COLO668 (cell line): ENCODE measurements at regions not wholly inside any gene's neighbourhood (a gene's known extent, or its start where the extent isn't known, plus 50 kb on each side); places are given as distances from the start of the nearest gene placed in this dataset.
"Not testable (repeated sequence)": the region's sequence is repeated elsewhere in the genome, so short reads cannot be mapped to it uniquely, and the experiment has no call there.

Experiments used
- DNase-seq: peaks from one replicate; lab custom pipeline; 2025; ENCODE audit not compliant: unreplicated experiment; lab: John Stamatoyannopoulos, UW

DNA sequence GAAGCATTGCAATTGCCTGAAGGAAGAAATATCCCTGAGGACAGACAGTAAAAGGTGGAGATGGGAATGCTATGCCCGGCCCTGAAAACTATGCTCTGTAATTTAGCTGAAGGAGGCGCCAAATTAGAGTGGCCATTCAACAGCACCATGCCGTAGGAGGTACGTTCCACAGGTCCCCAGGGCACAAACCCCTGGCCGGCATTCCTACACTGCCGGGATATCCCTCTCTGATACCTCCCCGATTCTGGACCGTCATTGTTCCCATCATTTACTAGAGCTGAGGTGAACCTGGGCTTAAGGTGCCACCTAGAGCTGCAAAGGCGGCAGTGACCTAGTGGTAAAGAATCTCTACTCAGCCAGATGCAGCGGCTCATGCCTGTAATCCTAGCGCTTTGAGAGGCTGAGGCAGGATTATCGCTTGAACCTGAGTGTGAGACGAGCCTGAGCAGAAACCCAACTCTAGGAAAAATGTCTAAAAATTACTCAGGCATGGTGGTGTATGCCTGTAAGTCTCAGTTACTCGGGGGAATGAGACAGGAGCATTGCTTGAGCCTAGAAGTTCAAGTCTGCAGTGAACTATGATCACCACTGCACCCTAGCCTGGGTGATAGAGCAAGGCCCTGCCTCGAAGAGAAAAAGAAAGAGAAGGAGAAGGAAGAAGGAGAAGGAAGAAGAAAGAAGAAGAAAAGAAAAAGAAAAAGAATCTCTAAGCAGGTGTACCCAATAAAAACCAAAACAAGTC lies 53.0 kb upstream of the TNKS2 start:
- DNase-seq = peak; percentile 10

DNA sequence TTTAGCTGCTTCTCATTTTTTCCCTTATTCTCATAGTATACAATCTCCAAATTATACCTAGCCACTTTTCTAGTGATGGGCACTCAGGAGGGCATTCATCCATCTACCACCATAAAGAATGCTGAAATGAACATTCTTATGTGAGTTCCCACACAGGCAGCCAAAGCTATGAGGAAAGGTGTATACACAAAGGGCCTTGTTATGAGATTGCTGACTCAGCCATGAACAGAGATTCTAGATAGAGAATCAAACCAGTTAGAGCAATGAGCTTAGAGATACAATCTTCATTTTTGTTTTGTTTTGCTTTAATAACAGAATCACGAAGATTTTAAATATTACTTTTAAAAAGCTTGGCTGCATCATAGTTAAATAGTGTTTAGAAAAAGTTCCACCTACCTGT lies 54.8 kb upstream of the TNKS2 start:
- no peak for DNase-seq

DNA sequence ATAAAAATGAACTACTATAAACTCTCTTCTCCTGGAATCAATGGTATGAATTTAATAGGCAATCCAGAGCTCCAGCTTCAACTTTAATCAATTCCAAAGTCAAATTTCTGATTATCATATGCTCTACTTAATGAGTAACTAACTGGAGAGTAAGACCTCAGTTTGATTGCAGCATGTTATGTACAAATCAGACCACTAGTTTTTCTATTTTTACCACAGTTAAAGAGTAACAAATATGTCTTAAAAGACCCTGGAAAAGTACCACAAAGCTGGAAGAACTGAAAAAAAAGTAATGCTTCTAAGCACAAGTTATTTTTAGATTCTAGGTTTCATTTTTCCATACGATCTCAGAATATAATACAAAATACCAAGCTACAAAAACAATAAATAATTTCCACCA lies 56.0 kb upstream of the TNKS2 start:
- no peak for DNase-seq

DNA sequence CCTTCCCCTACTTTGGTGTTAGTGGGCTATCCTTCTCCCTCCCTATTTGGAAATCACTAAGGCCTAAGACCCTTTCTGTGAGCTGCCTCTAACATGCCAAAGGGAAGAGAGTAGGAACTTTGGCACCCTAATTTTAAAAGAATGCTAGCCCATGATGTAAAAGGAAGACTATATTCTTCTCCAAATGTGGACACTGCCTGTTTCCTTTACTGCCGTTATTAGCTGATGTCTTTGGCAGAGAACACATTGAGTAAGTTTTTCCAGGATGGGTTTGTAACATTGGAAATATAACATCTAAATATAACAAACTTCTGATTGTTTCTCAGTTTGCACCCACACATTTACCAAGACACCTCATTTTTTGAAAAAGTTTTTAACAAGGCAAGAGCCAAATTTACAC lies 56.9 kb upstream of the TNKS2 start:
- no peak for DNase-seq

DNA sequence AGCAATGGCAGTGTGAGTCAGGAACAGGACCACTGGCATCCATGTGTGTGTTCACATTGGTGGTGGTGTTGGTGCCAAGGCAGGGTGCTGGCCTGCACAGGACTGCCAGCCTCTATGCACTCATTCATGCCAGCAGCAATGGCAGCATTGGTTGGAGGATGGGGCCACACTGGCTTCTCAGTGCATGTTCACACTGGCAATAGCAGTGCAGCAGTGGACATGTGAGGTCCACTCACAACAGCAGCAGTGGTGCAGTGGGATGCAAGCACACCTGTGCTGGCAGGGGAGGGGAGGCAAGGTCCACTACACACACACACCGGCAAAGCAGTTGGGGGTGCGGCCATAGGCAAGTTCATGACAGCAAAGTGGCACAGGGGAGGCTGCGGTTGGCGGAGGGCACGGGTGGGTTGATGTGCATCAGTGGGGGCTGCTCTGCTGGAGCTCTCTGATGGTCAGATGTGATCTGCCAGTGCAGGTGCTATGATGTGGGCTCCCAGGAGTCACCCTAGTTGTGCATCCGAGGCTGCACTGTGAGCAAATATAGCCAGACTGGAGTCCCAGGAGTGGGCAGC lies 57.8 kb upstream of the TNKS2 start:
- DNase-seq = no peak

DNA sequence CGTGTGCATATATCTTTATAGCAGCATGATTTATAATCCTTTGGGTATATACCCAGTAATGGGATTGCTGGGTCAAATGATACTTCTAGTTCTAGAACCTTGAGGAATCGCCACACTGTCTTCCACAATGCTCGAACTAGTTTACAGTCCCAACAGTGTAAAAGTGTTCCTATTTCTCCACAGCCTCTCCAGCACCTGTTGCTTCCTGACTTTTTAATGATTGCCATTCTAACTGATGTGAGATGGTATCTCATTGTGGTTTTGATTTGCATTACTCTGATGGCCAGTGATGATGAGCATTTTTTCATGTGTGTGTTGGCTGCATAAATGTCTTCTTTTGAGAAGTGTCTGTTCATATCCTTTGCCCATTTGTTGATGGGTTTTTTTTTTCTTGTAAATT lies 66.0 kb upstream of the TNKS2 start:
- DNase-seq = not testable (repeated sequence)

DNA sequence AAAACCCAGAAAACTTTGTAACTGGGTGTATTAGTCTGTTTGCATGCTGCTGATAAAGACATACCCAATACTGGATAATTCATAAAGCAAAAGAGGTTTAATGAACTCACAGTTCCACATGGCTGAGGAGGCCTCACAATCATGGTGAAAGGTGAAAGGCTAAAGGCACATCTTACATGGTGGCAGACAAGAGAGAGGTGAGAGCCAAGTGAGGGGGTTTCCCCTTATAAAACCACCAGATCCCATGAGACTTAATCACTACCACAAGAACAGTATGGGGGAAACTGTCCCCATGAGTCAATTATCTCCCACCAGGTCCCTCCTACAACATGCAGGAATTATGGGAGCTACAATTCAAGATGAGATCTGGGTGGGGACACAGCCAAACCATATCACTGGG lies 68.9 kb upstream of the TNKS2 start:
- DNase-seq = not testable (repeated sequence)

DNA sequence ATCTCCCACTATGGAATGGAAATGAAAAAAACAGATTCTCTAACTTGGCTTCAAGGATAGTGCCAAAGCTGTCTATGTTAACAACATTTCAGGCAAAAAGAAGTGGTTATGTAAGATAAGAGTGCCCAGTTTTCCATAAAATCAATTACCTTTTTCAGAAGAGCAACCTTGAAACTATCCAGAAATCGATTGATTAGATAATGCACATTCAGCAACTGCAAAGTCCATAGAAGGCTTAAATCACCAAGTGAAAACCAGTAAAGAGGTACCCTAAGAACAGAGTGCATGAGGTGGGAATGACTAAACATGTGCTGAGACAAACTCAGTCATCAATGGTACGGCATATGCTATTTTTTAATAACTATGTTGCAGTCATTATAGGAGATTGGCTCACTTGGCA lies 71.9 kb upstream of the TNKS2 start:
- no peak for DNase-seq

DNA sequence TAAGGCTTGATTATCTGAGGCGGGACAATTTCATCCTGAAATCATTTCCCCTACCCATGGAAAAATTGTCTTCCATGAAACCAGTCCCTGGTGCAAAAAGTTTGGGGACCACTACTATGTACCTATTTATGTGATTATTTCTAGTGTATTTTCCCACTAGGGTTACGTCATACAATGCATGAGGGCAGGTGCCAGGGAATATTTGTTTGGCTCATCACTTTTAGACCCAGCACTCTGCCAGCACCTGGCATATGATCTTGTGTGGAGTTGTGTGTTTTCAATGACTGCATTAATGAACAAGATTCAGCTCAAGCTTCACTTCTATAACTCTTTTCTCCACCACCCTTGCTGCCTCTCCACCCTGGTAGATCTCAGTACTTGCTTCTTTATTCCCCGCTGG lies 73.3 kb upstream of the TNKS2 start:
- no peak for DNase-seq

DNA sequence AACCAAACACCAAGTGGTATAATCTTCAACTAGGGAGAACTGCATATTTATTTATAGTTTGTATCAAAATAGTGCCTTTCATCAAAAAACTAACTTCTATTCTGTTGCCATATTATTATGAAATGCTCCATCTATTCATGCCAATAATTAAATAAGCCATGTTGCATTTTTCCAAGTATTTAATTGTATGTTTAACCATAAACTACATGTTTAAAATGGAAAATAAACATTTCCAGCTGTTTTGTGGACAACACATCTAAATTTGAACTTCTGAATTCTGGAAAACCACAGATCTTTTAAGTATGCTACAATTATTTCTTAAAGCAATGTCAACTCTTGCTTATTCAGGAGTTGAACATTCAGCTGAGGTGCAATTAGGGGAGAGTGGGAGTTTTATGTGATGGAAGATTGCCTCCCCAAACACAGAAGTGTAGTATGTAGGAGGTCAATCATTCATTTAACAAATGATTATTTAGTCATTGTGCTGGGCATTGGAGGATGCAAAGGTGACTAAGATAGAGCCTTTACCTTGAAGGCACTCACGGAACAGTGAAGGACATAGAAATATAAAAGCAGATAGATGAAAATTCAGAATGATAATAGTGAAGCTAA lies 80.7 kb upstream of the PPP1R3C start:
- DNase-seq = no peak

DNA sequence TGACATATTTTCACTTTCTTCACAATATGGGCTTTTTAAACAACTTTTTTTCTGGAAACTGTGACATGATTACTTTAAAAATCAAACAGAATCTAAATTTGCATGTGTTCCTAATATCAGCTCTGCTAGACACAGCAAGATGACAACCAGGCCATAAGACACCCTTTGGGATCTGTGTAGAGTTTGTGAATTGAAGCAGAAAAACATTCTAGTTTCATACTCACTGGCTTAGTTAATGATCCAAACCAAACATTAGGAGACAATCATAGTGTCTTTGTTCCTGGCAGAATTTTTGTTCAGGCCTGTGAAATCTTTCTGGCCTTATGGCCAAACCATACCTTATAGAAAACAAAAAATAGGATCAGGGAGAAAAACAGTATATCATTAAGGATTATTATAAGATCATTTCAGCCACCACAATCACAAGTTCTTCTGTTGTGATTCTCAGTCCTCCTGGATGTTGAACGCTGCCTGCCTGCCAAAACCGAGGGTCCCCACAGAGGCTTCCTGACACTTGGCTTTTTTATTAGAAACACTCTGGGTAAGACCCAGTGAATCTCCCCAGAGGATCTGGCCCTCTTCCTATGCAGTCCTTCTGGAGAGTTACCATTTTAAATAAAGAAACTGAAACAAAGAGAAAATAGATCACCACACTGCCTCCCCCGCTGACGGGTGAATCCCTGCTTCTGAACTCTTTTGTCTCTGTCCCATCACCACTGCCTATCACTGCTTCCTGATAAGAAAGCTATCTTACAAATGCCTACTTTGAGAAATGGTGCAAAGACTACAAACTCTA lies 79.2 kb upstream of the PPP1R3C start:
- no peak for DNase-seq

DNA sequence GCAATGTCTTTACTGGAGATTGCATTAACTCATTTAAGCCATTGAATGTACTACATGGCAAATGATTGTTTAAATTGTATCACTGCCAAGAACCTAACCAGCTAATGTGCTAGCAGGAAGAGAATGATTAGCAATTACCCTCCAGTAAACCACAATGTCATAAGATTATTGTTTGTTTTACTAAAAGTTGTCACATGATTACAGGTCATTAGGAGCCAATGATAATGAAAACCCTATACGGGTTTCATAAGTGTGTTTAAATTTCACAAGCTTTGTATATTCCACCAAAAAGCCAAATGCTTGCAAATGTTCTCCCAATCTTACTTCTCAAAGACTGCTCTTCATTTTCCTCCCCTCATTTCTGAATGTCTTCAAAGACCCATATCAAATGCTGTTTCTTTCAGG lies 76.5 kb upstream of the PPP1R3C start:
- DNase-seq = no peak

DNA sequence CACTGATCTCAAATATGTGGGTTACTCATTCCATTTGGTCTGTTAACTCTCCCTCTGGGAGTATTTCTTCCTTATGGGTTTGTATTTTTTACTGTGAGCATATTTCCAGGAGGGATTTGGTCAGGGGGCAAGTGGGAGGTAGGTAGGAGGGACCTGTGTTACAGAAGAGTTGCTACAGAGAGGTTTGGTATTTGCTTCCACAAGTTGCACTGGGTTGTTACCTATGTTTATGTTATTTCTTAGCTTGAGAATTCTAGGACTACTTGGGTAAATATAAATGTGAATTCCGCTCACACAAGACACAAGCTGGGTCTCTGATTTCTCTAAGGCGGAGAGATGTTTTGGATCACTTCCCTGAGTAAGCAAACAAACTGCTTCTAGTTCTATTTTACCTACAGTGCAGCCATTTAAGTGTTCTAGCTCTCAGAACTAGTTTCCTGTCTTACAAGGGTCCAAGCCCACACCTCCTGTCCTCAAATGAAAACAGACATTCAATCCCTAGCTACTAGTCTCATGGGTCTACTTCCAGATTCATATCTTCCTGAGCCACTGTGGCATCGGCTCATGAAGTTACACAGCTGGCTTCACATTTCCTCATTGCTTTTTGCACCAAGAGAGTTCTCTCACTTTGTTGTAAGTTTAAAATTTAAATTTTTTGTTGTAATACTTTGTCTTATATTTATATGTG lies 75.4 kb upstream of the PPP1R3C start:
- no peak for DNase-seq

DNA sequence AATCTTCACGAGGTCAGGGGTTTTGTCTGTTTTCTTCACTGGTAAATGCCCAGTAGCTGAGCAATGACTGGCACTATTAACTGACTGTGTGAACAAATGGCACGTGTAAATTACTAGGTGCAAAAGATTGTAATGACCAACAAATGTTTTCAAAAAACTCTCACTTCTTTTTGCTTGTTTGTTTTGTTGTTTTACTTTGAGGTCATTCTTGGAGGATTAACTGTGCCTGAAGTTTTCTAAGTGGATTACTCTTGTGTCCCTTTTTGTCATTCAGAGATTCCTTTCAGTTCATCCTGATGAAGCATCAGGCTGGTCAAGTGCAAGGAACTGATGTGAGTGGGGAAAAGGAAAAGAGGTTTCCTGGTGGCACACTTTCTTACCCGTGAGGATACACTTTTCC lies 74.4 kb upstream of the PPP1R3C start:
- DNase-seq = no peak

DNA sequence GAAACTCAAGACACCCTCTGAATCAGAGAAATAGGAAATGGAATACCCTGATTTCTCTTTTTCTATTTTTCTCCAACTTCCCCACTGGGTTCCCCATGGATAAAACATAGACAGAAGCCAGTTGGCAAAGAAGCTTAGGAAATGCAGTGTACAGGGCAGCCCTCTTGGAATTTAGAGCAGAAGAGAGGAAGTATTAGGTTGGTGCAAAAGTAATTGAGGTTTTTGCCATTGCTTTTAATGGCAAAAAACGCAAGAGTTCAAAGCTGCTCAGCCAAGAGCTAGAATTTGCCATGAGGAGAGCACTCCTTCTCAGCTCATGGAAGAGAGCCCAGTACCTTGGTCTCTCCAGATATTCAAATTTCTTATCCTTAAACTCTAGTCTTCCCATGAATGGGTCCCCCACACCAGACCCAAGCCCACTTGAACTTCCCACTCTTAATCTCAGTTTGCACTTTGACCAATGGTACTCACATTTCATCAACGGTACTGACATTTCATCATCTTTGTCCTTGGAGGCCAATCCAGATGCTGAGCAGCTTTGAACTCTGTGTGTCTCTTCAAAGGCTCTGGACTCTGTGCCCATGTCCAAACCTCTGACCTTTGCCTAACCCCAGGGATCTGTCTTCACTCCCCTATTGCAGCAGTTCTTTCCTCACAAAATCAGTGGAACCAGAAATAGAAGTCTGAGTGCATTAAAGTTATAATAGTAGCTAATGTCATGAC lies 73.2 kb upstream of the PPP1R3C start:
- DNase-seq = no peak

DNA sequence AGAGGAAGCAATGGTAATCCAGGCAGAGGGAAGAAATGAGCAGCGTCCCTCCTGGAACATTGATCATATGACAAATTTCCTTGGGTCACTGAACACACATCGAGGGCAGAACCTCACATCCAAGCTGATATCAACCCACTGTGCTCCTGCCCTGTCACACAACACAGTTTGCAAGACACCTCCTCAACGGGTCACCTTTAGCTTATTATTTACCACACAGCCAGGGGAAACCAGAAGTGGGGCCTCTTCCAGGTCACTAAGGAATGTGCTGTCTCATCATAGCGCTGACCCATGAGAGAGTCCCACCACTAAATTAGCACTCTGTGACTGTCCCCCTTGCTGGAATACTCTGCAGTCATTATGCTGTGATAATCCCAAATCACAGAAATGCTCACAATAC lies 69.7 kb upstream of the PPP1R3C start:
- no peak for DNase-seq

DNA sequence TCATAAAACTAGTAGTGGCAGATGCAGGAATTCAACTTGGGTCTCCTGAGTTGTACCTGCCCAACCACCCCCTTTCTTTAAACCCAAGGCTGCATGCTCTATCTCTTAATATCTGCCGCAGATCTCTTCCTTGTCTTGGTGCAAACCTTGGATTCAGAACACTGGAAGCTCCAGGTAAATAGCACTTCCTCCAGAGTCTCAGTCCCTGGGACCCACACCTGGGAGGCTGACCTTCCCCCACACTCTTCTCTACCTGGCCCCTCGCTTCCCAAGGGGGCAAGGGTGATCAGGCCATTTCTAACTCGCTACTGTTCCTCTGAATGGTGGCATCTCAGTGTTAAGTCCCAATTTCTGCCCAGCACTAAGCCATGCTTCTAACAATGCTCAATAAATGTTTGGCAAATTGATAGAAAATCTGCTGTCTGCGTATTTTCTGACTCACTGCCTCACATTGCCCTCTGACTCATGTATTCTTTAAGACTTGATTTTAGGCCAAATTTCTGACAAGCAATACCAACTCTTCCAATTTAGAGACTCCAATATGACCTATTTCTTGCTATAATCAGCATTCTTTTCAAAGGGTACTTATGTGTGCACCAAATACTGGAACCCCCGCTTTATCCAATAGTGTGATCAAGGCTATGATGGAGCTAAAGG lies 68.0 kb upstream of the PPP1R3C start:
- no peak for DNase-seq

DNA sequence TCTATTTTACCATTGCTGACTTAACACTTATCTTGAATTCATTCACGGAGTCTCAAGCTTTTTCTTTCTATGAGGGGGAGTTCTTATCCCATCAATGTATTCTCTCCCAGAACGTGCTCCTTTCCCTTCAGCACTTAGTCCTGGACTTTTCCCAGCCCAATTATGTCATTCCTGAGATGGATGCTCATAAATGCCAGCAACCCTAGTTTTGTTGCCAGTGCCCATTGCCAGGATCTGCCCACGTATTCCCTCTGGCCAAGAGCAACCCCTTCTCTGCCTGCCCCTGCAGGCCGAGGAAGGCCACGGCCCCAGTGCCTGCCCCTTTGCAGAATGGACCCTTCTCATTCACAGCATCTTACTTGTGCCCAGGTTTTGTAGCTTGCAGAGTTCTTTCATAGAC lies 67.4 kb upstream of the PPP1R3C start:
- DNase-seq = no peak

DNA sequence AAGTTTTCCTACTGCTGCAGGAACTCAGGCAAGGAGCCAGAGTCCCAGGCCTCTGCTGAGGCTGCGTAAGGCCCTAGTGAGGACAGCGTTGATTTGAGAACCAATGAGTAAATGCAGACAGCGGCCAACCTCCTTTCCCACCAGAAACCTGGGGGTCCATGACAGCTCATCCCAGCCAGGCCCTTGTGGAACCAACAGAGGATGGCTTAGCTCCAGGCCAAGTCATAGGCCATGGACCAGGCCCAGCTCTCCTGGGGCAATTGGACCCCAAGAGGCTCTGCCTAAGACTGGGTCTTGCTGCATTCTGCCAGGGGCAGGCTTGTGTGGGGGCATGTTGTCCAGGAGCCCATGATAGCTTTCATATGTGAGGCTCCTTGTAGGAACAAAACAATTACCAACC lies 65.4 kb upstream of the PPP1R3C start:
- no peak for DNase-seq

DNA sequence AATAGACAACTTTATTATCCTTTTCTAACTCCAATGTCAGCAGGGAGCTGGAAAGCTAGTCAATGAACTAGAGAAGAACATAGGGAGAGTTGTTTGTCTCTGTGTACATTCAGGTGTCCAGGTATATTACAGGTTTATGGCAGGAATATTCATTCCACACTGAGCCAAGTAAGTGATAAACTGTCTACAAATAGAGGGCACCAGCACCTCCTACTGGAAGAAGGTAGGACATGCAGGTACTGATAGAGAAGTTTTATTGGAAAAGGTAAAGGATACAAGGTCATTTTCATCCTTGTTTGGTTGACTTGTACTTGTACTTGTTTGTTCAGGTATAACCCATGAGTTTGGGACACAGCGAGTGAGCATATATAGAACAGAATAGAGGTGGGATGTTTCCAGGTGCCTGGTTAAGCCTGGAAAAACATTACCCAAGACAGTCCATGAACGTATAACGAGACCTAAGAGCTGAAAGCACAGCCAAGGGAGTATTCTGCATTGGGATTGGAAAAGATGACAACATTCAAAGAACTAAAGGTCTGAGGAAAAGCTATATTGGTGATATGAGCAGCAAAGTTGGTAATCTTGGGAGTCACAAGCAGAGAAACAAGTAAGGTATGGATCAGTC lies 61.4 kb upstream of the PPP1R3C start:
- DNase-seq = peak; percentile 7
